Muscle layer of colon (tissue), 2 donors: ENCODE measurements at regions not wholly inside any gene's neighbourhood (a gene's known extent, or its start where the extent isn't known, plus 50 kb on each side); places are given as distances from the start of the nearest gene placed in this dataset.

ENCODE experiments used
- H3K27ac ChIP-seq: one replicate; pipeline ENCODE4 v1.7.0; 2013; ENCODE audit warnings: low read depth, mild to moderate bottlenecking, low read length, moderate library complexity
- H3K27me3 ChIP-seq, 2 donors: one replicate each; pipeline ENCODE4 v1.7.0; 2013; ENCODE audit warnings: low read length in 2 of 2, mild to moderate bottlenecking in 2 of 2; ENCODE audit not compliant: insufficient read depth in 2 of 2, control insufficient read depth in 1 of 2
- H3K36me3 ChIP-seq: one replicate; pipeline ENCODE4 v1.7.0; 2013; ENCODE audit warnings: mild to moderate bottlenecking, low read length; ENCODE audit not compliant: insufficient read depth
- H3K4me1 ChIP-seq: one replicate; pipeline ENCODE4 v1.7.0; 2013; ENCODE audit warnings: mild to moderate bottlenecking, low read length; ENCODE audit not compliant: insufficient read depth
- H3K4me3 ChIP-seq, 2 donors: one replicate each; pipeline ENCODE4 v1.7.0; 2013; ENCODE audit warnings: low read length in 2 of 2, low read depth in 1 of 2, mild to moderate bottlenecking in 1 of 2, moderate library complexity in 1 of 2
- H3K9ac ChIP-seq: one replicate; pipeline ENCODE4 v1.7.0; 2013; ENCODE audit warnings: low read length
- H3K9me3 ChIP-seq: one replicate; pipeline ENCODE4 v1.7.0; 2013; ENCODE audit warnings: mild to moderate bottlenecking, low read length
- donor health status: abdominal sarcoma.
- donor health status: Adenocarcinoma of cecum.

DNA sequence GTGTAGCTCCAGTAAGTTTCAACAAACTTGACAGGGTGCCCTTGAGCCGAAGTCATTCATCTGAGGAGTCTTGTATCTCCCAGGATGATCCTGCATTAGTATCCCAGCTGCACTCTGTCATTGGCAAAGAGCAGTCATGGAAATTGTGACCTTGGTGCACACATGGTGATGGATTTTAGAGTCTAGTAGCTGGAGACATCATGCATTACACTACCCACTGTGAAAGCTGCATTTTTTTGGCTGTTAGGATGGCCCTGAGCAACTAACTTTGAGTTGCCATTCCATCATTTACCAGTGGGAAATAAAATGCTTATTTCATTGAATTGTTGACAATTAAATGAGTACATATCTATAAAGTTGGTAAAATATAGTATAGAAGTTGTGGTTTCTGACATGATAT, 552.6 kb upstream of the CBLB start:
- no peak overlapping the region for H3K27ac ChIP-seq
- H3K27me3 ChIP-seq = no peaks in the 10 kb centered on the region
- no peaks in the 10 kb centered on the region for H3K36me3 ChIP-seq
- H3K4me1 ChIP-seq = no peaks in the 10 kb centered on the region
- no peaks in the 10 kb centered on the region for H3K9me3 ChIP-seq
- no peak overlapping the region for H3K9ac ChIP-seq
- no peak overlapping the region for H3K4me3 ChIP-seq

DNA sequence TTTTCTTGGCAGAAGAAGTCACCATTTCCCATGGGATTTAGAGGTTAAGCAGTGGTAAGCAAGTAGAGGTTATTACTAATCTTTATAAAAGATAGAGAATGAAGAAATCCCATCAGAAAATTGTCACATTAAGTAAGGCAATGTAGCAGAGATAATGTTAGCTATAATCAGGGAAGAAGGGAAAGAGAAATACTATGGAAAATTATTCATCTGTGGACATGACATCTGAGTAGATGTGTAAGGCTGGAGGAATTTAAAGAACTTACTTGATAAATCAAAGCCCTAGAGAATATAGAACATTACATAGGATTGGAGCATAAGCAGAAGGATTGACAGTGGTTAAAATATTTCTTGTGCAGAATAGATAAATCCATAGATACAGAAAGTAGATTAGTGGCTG, 553.1 kb upstream of the CBLB start:
- H3K9ac ChIP-seq = no peak overlapping the region
- H3K4me3 ChIP-seq = no peak overlapping the region
- no peaks in the 10 kb centered on the region for H3K9me3 ChIP-seq
- no peak overlapping the region for H3K27ac ChIP-seq
- H3K27me3 ChIP-seq = no peaks in the 10 kb centered on the region
- no peaks in the 10 kb centered on the region for H3K36me3 ChIP-seq
- H3K4me1 ChIP-seq = no peaks in the 10 kb centered on the region

DNA sequence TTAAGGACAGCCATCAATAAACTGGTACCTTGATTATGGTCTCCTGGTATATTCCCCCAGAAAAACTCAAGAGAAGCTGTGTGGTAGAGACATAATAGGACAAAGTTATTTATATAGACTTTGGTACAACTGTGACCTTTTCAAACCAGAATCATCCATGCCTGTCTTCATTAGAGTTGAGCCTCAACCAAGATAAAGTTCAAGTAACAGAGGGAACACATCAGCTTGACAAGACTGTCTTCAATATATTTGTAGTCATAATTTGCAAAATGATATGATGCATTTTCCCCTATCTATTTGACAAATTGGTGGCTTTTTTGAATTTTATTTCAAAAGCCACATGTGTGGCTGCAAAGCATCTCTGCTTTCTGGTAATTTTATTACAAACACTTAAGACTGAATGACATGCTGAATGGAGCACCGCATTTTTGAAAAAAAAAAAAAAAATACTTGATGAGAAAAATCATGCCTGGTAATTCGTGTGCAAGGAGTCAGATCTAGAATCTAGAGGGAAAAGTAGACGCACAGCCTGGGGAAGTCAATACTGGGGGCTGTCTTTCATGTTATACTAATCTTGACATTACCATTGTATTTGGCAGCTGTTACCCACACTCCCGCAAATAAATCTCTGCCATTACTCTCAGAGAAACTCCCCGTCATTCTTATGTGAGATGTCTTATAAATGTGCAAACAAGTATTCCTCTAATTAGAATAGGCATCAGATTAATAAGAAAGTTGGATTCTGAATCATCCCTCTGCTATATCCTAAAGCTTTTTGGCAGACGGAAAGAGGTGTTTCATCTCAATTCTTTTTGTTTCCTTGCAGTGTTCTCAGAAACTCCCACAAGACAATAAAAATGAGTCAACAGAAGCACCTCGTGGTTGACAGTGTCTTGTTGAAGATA, 554.8 kb upstream of the CBLB start:
- no peaks in the 10 kb centered on the region for H3K36me3 ChIP-seq
- H3K9ac ChIP-seq = no peak overlapping the region

GRCh38 chr3:106425026-106425425, 556.2 kb upstream of the CBLB start:
- Histone ChIP-seq H3K9ac (no peak overlapping the region), H3K27ac (no peak overlapping the region), H3K27me3 (no peaks in the 10 kb centered on the region)

More for the DNA sequence above, 554.8 kb upstream of the CBLB start:
- no peaks in the 10 kb centered on the region for H3K4me1 ChIP-seq
- H3K27me3 ChIP-seq = no peaks in the 10 kb centered on the region
- no peak overlapping the region for H3K27ac ChIP-seq
- H3K4me3 ChIP-seq = no peak overlapping the region
- H3K9me3 ChIP-seq = no peaks in the 10 kb centered on the region

DNA sequence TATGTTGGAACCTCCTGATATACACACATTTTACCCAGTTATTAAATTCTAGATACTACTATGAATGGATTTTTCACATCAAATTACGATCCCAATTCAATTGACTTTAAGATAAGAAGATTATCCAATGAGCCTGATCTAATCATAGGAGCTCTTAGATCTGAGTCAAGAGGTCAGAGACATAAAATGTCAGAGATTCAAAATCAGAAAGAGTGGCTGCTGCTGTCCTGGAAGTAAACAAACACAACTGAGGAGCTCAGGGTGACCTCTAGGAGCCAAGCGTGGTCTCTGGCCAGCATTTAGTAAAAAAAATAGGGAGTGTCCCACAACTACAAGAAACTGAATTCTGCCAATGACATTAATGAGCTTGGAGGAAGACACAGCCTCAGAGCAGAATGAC, 557.1 kb upstream of the CBLB start:
- Histone ChIP-seq H3K4me3 (no peak overlapping the region), H3K9me3 (no peaks in the 10 kb centered on the region), H3K9ac (no peak overlapping the region), H3K36me3 (no peaks in the 10 kb centered on the region), H3K4me1 (no peaks in the 10 kb centered on the region), H3K27me3 (no peaks in the 10 kb centered on the region), H3K27ac (no peak overlapping the region)

More at GRCh38 chr3:106425026-106425425, 556.2 kb upstream of the CBLB start:
- H3K9me3 ChIP-seq = no peaks in the 10 kb centered on the region
- H3K4me3 ChIP-seq = no peak overlapping the region
- no peaks in the 10 kb centered on the region for H3K36me3 ChIP-seq
- H3K4me1 ChIP-seq = no peaks in the 10 kb centered on the region

DNA sequence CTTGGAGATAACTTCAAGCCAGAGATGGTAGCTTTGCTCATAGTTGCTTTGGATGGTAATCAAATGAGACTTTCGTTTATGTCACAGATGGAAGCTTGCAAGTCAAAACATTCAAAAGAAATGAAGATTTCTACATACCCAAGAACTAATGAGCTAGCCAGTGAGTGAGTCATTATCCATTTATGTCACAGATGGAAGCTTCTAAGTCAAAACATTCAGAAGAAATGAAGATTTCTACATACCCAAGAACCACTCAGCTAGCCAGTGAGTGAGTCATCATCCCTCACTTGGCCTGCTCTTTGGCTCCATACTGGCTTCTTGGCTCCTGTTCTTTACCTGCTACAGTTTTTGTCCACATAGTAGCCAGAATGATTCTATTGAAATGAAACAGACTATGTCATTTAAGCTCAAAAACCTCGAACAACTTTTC, 559.8 kb upstream of the CBLB start:
- Histone ChIP-seq H3K9me3 (no peaks in the 10 kb centered on the region), H3K4me1 (no peaks in the 10 kb centered on the region), H3K27ac (no peak overlapping the region)

DNA sequence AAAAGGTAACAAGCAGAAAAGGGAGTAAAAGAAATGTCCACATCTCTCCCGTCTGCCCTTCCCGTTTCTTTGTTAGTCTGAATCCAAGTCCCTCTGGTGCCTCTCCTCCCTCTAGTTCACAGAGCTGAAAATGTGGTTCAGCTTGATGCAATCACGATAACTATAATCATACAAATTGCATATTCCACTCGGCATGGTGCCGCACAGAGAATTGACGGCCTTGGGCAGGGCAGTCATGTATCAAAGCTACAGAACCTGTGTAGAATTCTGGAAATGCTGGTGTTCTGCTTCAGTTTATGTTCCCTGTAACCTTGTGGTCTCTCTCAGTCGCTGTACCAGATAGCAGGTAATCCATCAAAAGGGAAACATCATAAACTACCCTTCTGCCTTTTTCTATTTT, 562.9 kb upstream of the CBLB start:
- H3K9ac ChIP-seq = no peak overlapping the region
- H3K27me3 ChIP-seq = no peaks in the 10 kb centered on the region
- no peaks in the 10 kb centered on the region for H3K9me3 ChIP-seq
- H3K27ac ChIP-seq = no peak overlapping the region
- no peaks in the 10 kb centered on the region for H3K4me1 ChIP-seq
- no peaks in the 10 kb centered on the region for H3K36me3 ChIP-seq
- no peak overlapping the region for H3K4me3 ChIP-seq

More for the DNA sequence above, 559.8 kb upstream of the CBLB start:
- no peaks in the 10 kb centered on the region for H3K36me3 ChIP-seq
- no peak overlapping the region for H3K9ac ChIP-seq
- no peaks in the 10 kb centered on the region for H3K27me3 ChIP-seq
- H3K4me3 ChIP-seq = no peak overlapping the region

- Histone ChIP-seq H3K27me3 (no peaks in the 10 kb centered on the region), H3K4me1 (no peaks in the 10 kb centered on the region), H3K9ac (no peak overlapping the region), H3K4me3 (no peak overlapping the region), H3K9me3 (no peaks in the 10 kb centered on the region), H3K27ac (no peak overlapping the region), H3K36me3 (no peaks in the 10 kb centered on the region)
Observed at GRCh38 chr3:106435899-106436453, 567.2 kb upstream of the CBLB start.

DNA sequence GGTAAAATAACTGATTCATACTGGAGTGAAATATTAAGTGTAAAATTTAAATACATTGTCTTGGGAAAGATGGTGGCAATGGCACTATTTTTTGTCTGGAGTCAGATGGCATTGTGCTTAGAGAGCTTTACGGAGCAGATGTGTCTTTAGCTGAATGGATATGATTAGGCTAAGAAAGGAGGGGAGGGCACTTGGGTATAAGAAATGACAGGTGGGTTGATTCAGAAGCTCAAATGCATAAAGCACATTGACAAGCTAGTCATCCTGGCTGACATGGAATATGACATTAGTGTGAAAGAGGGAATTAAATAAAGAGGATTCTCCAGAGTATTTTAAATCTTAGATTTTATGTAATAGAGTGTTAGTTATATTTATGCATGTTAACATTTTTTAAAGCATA, 570.1 kb upstream of the CBLB start:
- no peaks in the 10 kb centered on the region for H3K9me3 ChIP-seq
- H3K36me3 ChIP-seq = no peaks in the 10 kb centered on the region
- no peak overlapping the region for H3K9ac ChIP-seq
- H3K27me3 ChIP-seq = no peaks in the 10 kb centered on the region
- no peak overlapping the region for H3K4me3 ChIP-seq
- H3K27ac ChIP-seq = no peak overlapping the region
- no peaks in the 10 kb centered on the region for H3K4me1 ChIP-seq

DNA sequence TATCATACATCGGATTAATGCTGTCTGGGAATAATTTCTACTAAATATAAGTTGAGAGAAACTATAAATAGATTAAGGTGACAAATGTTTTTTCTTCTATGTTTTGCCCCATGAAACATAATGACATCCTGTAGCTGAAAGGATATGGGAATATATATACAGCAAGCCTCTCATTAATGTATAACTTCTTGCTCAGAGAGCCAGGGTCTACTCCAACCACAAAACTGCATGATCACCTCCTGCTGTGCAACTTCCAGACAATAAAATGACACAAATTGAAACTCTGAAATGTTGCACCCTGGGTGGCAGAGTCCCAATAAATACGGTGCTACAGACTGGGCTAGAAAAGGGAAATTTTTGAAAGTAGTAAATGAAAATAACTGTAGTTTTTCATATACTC, 571.9 kb upstream of the CBLB start:
- Histone ChIP-seq H3K9ac (no peak overlapping the region), H3K27ac (no peak overlapping the region), H3K4me3 (no peak overlapping the region), H3K27me3 (no peaks in the 10 kb centered on the region), H3K9me3 (no peaks in the 10 kb centered on the region), H3K36me3 (no peaks in the 10 kb centered on the region), H3K4me1 (no peaks in the 10 kb centered on the region)

DNA sequence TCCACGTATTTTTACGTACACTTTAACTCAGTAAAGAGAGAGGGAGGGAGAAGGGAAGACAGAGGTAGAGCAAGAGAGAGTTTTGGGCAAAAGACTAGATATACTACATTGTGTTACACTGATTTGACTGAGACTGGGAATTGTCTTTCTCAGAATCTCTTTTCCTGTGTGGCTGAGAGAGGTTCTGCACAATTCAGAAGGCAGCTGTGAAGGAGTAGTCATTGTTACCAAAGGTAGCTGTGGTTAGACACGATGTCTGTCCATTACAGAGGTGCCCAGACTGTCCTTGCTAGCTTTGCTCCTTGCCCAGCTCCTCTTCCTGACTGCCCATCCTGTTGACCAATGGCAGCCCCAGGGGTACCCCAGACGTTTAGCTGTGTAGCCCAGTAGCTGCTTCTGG, 577.5 kb upstream of the CBLB start:
- Histone ChIP-seq H3K4me1 (no peaks in the 10 kb centered on the region), H3K9me3 (no peaks in the 10 kb centered on the region), H3K4me3 (no peak overlapping the region), H3K36me3 (no peaks in the 10 kb centered on the region), H3K27ac (no peak overlapping the region), H3K27me3 (no peaks in the 10 kb centered on the region), H3K9ac (no peak overlapping the region)
